Neural cell (in vitro differentiated cells): ENCODE measurements at regions not wholly inside any gene's neighbourhood (a gene's known extent, or its start where the extent isn't known, plus 50 kb on each side); places are given as distances from the start of the nearest gene placed in this dataset.

Experiments used
- CTCF ChIP-seq: fragments of 450-650 bp; IDR thresholded peaks from 2 replicates; pipeline ENCODE4 v1.5.1; 2014; ENCODE audit warnings: antibody characterized with exemption, mild to moderate bottlenecking, moderate library complexity; ENCODE audit not compliant: poor library complexity, severe bottlenecking
- EP300 ChIP-seq: fragments of 450-650 bp; conservative IDR thresholded peaks from 2 replicates; pipeline ENCODE4 v1.6.1; 2014; ENCODE audit warnings: antibody characterized with exemption, mild to moderate bottlenecking, moderate library complexity; ENCODE audit not compliant: poor library complexity, severe bottlenecking
- EZH2 ChIP-seq: fragments of 200-600, 300-800 bp; shearing (Covaris generic), sonication (generic); IDR thresholded peaks from 2 replicates; pipeline ENCODE4 v1.6.1; 2014; ENCODE audit warnings: antibody characterized with exemption, low read length, borderline replicate concordance, mild to moderate bottlenecking; ENCODE audit not compliant: insufficient read depth, poor library complexity, severe bottlenecking
- MXI1 ChIP-seq: fragments of 450-650 bp; conservative IDR thresholded peaks from 2 replicates; pipeline ENCODE4 v1.6.1; 2014; ENCODE audit warnings: antibody characterized with exemption, mild to moderate bottlenecking; ENCODE audit not compliant: poor library complexity, severe bottlenecking
- RAD21 ChIP-seq: fragments of 450-650 bp; conservative IDR thresholded peaks from 2 replicates; pipeline ENCODE4 v1.6.1; 2014; ENCODE audit warnings: antibody characterized with exemption, mild to moderate bottlenecking, moderate library complexity
- REST ChIP-seq: IDR thresholded peaks from 2 replicates; pipeline ENCODE4 v1.6.1; 2012; ENCODE audit warnings: borderline replicate concordance
- TAF1 ChIP-seq: IDR thresholded peaks from 2 replicates; pipeline ENCODE4 v1.6.1; 2012; ENCODE audit warnings: low read depth

GRCh38 chr17:72403713-72404209 lies 282.9 kb downstream of the SOX9 start:
- TF ChIP-seq TAF1 (no peak), EP300 (no peak), CTCF (no peak), REST (no peak), MXI1 (no peak), EZH2 (no peak), RAD21 (no peak)
